Uterus (tissue), 3 donors: ENCODE measurements at regions not wholly inside any gene's neighbourhood (a gene's known extent, or its start where the extent isn't known, plus 50 kb on each side); places are given as distances from the start of the nearest gene placed in this dataset.

Source experiments
- DNase-seq, 2 donors: peaks; one replicate each; pipeline ENCODE4 v3.0.0-alpha.2; 2019 to 2020
- H3K27ac ChIP-seq, 2 donors: fragments of 200-600 bp; sonication (generic); 1 replicate in 1 of 2; 2 replicates in 1 of 2; pipeline ENCODE4 v1.5.1; 2016 to 2018
- H3K27me3 ChIP-seq, 2 donors: fragments of 200-600 bp; sonication (generic); one replicate each; pipeline ENCODE4 v1.5.1; 2018 to 2019; ENCODE audit warnings: control low read depth in 1 of 2
- H3K36me3 ChIP-seq, 2 donors: fragments of 200-600 bp; sonication (generic); one replicate each; pipeline ENCODE4 v1.5.1; 2019; ENCODE audit warnings: control low read depth in 1 of 2
- H3K4me1 ChIP-seq, 2 donors: fragments of 200-600 bp; sonication (generic); one replicate each; pipeline ENCODE4 v1.5.1; 2018 to 2019; ENCODE audit warnings: control low read depth in 1 of 2
- H3K4me3 ChIP-seq, 2 donors: fragments of 200-600 bp; sonication (generic); 1 replicate in 1 of 2; 2 replicates in 1 of 2; pipeline ENCODE4 v1.5.1; 2018 to 2019; ENCODE audit warnings: mild to moderate bottlenecking in 1 of 2
- H3K9me3 ChIP-seq, 2 donors: fragments of 200-600 bp; sonication (generic); one replicate each; pipeline ENCODE4 v1.5.1; 2019; ENCODE audit warnings: control low read depth in 1 of 2
- POLR2A ChIP-seq, 2 donors: fragments of 450-650 bp; IDR thresholded peaks; one replicate each; pipeline ENCODE4 v1.6.1; 2016; ENCODE audit warnings: antibody characterized with exemption in 2 of 2, mild to moderate bottlenecking in 1 of 2, moderate library complexity in 1 of 2
- intact Hi-C: fragments of 100-400 bp; cut with DNase I; formaldehyde crosslinking; loops from one replicate; pipeline ENCODE4 v1.15.1; 2023; ENCODE audit warnings: low total_unique reads
- TF ChIP-seq, protein P1 (sequence below), 4 experiments: fragments of 200-600 bp in 2 of 4; fragments of 450-650 bp in 2 of 4; sonication (generic) in 2 of 4; IDR thresholded peaks; one replicate each; pipeline ENCODE4 v1.5.1; 2016 to 2019; ENCODE audit warnings: antibody characterized with exemption in 4 of 4, mild to moderate bottlenecking in 2 of 4, moderate library complexity in 1 of 4
- donor health status: DM: yes; HTN: yes; CAD: no.

DNA sequence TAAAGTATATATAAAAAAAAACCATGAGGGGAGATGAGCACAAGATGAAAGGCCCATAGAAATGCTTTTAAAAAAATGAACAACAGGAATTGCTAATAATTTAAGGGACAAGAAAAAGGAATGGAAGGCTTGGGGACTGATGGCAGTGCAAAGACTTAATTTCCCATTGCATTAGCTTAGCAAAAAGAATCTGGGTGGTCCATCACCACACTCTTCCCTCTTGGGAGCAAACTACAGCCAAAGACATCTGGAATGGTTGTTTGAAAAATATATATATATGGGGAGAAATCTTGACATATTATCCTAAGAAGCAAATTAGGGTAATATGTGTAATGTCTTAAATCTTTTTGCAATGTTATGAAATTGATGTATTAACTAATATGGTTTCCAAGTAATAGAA, 727.1 kb downstream of the METTL15 start:
- intact Hi-C loops: no loop called here
- Histone ChIP-seq H3K27ac (no peak overlapping the region), H3K9me3 (no peaks in the 10 kb centered on the region), H3K4me1 (no peaks in the 10 kb centered on the region), H3K4me3 (no peak overlapping the region), H3K27me3 (no peaks in the 10 kb centered on the region), H3K36me3 (no peaks in the 10 kb centered on the region)
- TF ChIP-seq, protein P1, sequence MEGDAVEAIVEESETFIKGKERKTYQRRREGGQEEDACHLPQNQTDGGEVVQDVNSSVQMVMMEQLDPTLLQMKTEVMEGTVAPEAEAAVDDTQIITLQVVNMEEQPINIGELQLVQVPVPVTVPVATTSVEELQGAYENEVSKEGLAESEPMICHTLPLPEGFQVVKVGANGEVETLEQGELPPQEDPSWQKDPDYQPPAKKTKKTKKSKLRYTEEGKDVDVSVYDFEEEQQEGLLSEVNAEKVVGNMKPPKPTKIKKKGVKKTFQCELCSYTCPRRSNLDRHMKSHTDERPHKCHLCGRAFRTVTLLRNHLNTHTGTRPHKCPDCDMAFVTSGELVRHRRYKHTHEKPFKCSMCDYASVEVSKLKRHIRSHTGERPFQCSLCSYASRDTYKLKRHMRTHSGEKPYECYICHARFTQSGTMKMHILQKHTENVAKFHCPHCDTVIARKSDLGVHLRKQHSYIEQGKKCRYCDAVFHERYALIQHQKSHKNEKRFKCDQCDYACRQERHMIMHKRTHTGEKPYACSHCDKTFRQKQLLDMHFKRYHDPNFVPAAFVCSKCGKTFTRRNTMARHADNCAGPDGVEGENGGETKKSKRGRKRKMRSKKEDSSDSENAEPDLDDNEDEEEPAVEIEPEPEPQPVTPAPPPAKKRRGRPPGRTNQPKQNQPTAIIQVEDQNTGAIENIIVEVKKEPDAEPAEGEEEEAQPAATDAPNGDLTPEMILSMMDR (IDR thresholded peaks at IDR 0.05): no peak
- no peak for TF ChIP-seq POLR2A (IDR thresholded peaks at IDR 0.05)
- no peak for DNase-seq

DNA sequence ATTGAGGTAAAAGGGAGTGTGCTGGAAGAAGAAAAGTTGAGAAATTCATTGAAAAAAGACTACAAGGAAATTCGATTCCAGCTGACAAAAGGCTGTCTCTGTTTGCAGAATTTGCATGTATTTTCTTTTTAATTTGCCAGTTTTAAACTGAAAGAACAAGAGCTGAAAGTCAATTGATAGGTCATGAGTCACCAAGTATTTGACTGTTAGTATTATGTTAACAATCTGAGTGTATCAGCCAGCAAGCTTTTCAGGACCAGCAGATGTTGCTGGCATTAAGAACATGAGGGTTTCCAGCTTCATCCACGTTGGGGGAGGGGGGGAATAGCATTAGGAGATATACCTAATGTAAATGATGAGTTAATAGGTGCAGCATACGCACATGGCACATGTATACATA, 726.7 kb downstream of the METTL15 start:
- intact Hi-C loops: no loop called here
- no peaks in the 10 kb centered on the region for H3K4me1 ChIP-seq
- H3K27ac ChIP-seq: no peak overlapping the region
- H3K27me3 ChIP-seq: no peaks in the 10 kb centered on the region
- no peak for TF ChIP-seq POLR2A (IDR thresholded peaks at IDR 0.05)
- TF ChIP-seq, protein P1 (IDR thresholded peaks at IDR 0.05): no peak
- H3K36me3 ChIP-seq: no peaks in the 10 kb centered on the region
- H3K9me3 ChIP-seq: no peaks in the 10 kb centered on the region
- no peak overlapping the region for H3K4me3 ChIP-seq
- DNase-seq: no peak

DNA sequence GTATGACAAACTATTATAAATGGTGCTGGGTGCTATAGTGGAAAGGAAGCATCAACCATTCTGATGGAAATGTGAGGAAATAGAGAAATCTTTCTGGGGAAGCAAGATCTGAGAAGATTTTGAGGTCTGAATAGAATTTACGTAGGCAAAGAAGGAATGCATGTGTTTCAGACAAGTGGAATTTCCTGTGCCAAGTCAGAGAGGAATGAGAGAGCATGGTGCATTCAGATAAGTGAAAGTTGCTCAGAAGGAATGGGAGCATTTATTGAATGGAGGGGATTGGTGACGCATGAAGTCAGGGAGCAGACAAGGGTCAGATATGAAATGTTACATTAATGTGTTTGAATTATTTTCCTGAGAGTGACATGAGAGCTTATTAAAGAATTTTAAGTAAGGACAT, 725.5 kb downstream of the METTL15 start:
- TF ChIP-seq, protein P1 (IDR thresholded peaks at IDR 0.05): no peak
- no peak for TF ChIP-seq POLR2A (IDR thresholded peaks at IDR 0.05)
- H3K9me3 ChIP-seq: no peaks in the 10 kb centered on the region
- no peak overlapping the region for H3K27ac ChIP-seq
- no peak for DNase-seq
- H3K36me3 ChIP-seq: no peaks in the 10 kb centered on the region
- intact Hi-C loops: no loop called here
- no peaks in the 10 kb centered on the region for H3K27me3 ChIP-seq
- H3K4me1 ChIP-seq: no peaks in the 10 kb centered on the region
- no peak overlapping the region for H3K4me3 ChIP-seq

DNA sequence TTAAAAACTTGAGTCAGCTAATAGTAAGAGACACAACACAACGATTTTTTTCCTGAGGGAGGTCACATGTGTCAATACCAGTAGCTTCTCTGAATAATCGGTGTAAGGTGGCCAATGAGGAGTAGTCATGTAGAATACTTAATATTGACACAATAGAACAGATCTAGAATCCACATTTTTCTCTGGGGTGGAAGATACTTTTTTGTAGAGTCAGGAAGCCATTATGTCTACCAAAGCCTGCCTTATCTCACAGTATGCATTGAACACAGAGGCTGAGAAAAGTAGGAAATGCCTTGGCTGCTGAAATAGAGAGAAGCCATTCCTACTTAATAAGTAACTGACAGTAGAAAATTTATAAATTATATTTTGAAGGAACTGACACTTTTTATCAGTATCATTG, 725.0 kb downstream of the METTL15 start:
- no peak for DNase-seq
- no peaks in the 10 kb centered on the region for H3K4me1 ChIP-seq
- H3K9me3 ChIP-seq: no peaks in the 10 kb centered on the region
- TF ChIP-seq POLR2A (IDR thresholded peaks at IDR 0.05): no peak
- TF ChIP-seq, protein P1 (IDR thresholded peaks at IDR 0.05): no peak
- H3K27me3 ChIP-seq: no peaks in the 10 kb centered on the region
- H3K4me3 ChIP-seq: no peak overlapping the region
- intact Hi-C loops: no loop called here
- no peaks in the 10 kb centered on the region for H3K36me3 ChIP-seq
- no peak overlapping the region for H3K27ac ChIP-seq

DNA sequence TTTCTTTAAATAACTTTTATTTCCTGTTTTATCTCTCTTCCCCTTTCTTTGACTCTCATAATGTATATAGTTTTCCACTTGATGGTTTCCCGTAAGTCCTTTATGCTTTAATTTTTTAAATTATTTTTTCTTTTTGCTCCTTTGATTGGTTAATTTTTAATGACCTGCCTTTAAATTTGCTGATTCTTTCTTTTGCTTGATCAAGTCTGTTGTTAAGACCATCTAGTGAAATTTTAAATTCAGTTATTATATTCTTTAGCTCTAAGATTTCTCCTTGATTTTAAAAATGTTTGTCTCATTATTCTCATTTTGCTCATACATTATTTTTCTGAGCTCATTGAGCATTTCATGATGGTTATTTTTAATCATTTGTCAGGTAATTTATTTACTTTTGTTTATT, 718.6 kb downstream of the METTL15 start:
- DNase-seq: no peak
- Histone ChIP-seq H3K9me3 (no peaks in the 10 kb centered on the region), H3K4me3 (no peak overlapping the region), H3K27ac (no peak overlapping the region), H3K27me3 (no peaks in the 10 kb centered on the region), H3K36me3 (no peaks in the 10 kb centered on the region), H3K4me1 (no peaks in the 10 kb centered on the region)
- no peak for TF ChIP-seq POLR2A (IDR thresholded peaks at IDR 0.05)
- TF ChIP-seq, protein P1 (IDR thresholded peaks at IDR 0.05): no peak
- intact Hi-C loops: no loop called here
